Esophagus muscularis mucosa (tissue), 3 donors: ENCODE measurements at regions not wholly inside any gene's neighbourhood (a gene's known extent, or its start where the extent isn't known, plus 50 kb on each side); places are given as distances from the start of the nearest gene placed in this dataset.
"Not testable (repeated sequence)": the region's sequence is repeated elsewhere in the genome, so short reads cannot be mapped to it uniquely, and the experiment has no call there.

Source experiments
- EP300 ChIP-seq: sonication (generic); formaldehyde crosslinking; IDR thresholded peaks from one replicate; pipeline ENCODE4 v1.6.1; 2017; ENCODE audit warnings: antibody characterized with exemption
- TF ChIP-seq, protein P1 (sequence below), 3 experiments: fragments of 200-600 bp in 2 of 3; fragments of 450-650 bp in 1 of 3; sonication (generic) in 2 of 3; IDR thresholded peaks; one replicate each; pipeline ENCODE4 v1.5.1; 2017 to 2019; ENCODE audit warnings: antibody characterized with exemption in 3 of 3, mild to moderate bottlenecking in 2 of 3, moderate library complexity in 1 of 3

DNA sequence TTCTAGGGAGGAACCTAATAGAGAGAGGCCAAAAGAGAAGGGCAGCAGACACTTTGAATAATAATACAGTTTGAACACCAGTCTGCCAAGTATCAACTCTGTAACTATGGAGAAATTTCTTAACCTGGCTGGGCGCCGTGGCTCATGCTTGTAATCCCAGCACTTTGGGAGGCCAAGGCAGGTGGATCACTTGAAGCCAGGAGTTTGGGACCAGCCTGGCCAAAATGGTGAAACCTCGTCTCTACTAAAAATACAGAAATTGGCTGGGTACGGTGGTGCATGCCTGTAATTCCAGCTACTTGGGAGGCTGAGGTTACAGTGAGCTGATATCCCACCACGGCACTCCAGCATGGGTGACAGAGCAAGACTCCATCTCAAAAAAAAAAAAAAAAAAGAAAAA, 663.9 kb downstream of the LMO4 start:
- TF ChIP-seq, protein P1, sequence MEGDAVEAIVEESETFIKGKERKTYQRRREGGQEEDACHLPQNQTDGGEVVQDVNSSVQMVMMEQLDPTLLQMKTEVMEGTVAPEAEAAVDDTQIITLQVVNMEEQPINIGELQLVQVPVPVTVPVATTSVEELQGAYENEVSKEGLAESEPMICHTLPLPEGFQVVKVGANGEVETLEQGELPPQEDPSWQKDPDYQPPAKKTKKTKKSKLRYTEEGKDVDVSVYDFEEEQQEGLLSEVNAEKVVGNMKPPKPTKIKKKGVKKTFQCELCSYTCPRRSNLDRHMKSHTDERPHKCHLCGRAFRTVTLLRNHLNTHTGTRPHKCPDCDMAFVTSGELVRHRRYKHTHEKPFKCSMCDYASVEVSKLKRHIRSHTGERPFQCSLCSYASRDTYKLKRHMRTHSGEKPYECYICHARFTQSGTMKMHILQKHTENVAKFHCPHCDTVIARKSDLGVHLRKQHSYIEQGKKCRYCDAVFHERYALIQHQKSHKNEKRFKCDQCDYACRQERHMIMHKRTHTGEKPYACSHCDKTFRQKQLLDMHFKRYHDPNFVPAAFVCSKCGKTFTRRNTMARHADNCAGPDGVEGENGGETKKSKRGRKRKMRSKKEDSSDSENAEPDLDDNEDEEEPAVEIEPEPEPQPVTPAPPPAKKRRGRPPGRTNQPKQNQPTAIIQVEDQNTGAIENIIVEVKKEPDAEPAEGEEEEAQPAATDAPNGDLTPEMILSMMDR (IDR thresholded peaks at IDR 0.05) = not testable (repeated sequence)
- not testable (repeated sequence) for TF ChIP-seq EP300
